Panc1 (cell line): ENCODE measurements at regions not wholly inside any gene's neighbourhood (a gene's known extent, or its start where the extent isn't known, plus 50 kb on each side); places are given as distances from the start of the nearest gene placed in this dataset.

Experiments used
- ATAC-seq: fragments of 200-7000 bp; cut with Tn5 transposase; 2 replicates; pipeline ENCODE4 v1.9.1; 2020; ENCODE audit warnings: mild to moderate bottlenecking, moderate library complexity
- BruUV-seq: library from RNA; stranded (reverse); fragments of 400-500 nt; replicated peaks from 2 replicates; lab custom pipeline; 2021; lab: Mats Ljungman, UMichigan
- CTCF ChIA-PET: fragments of 300-600 bp; sonication (Branson Sonifier 250); formaldehyde crosslinking; loops from one replicate; lab custom pipeline; 2022; ENCODE audit warnings: antibody characterized with exemption; lab: Charles Lee
- POLR2A ChIA-PET: fragments of 300-600 bp; sonication (Branson Sonifier 250); formaldehyde crosslinking; loops from one replicate; lab custom pipeline; 2022; ENCODE audit warnings: antibody characterized with exemption; lab: Charles Lee
- DNase-seq: peaks from one replicate; pipeline ENCODE4 v3.0.0-alpha.2; 2010; ENCODE audit warnings: low read depth, low spot score
- H3K27ac ChIP-seq: 2 replicates; pipeline ENCODE4 v1.5.1; 2011; ENCODE audit warnings: mild to moderate bottlenecking, low read length, inconsistent platforms
- H3K27me3 ChIP-seq: fragments of 200-500 bp; sonication (Bioruptor generic); 2 replicates; pipeline ENCODE4 v1.6.0; 2014; ENCODE audit warnings: low read length, inconsistent platforms; ENCODE audit not compliant: control insufficient read depth, insufficient read depth
- H3K36me3 ChIP-seq: fragments of 200-500 bp; sonication (Bioruptor generic); 2 replicates; pipeline ENCODE4 v1.5.1; 2014; ENCODE audit warnings: inconsistent platforms, mild to moderate bottlenecking, low read length, moderate library complexity; ENCODE audit not compliant: control insufficient read depth, insufficient read depth
- H3K4me1 ChIP-seq: 2 replicates; pipeline ENCODE4 v1.5.1; 2011; ENCODE audit warnings: inconsistent platforms, mild to moderate bottlenecking, low read length, moderate library complexity; ENCODE audit not compliant: control insufficient read depth, insufficient read depth
- H3K4me3 ChIP-seq, 2 experiments: 2 replicates each; pipeline ENCODE4 v1.5.1; 2011 to 2012; ENCODE audit warnings: low read depth in 2 of 2, low read length in 2 of 2, mild to moderate bottlenecking in 2 of 2, inconsistent platforms in 1 of 2, moderate library complexity in 1 of 2
- H3K9me3 ChIP-seq: fragments of 200-500 bp; sonication (Bioruptor generic); 2 replicates; pipeline ENCODE4 v1.5.1; 2014; ENCODE audit warnings: low read depth, mild to moderate bottlenecking, inconsistent platforms, low read length, moderate library complexity; ENCODE audit not compliant: control insufficient read depth, insufficient read depth
- CTCF ChIP-seq: fragments of 450-650 bp; IDR thresholded peaks from 2 replicates; pipeline ENCODE4 v1.5.1; 2017; ENCODE audit warnings: mild to moderate bottlenecking
- POLR2AphosphoS5 ChIP-seq: IDR thresholded peaks from 2 replicates; pipeline ENCODE4 v1.6.1; 2012; ENCODE audit warnings: mild to moderate bottlenecking, low read depth, low read length, moderate library complexity
- REST ChIP-seq, 2 experiments: IDR thresholded peaks; 2 replicates each; pipeline ENCODE4 v1.6.1; 2011 to 2012; ENCODE audit warnings: low read depth in 2 of 2, control low read depth in 1 of 2, low read length in 1 of 2, mild to moderate bottlenecking in 1 of 2, moderate library complexity in 1 of 2; ENCODE audit not compliant: insufficient read depth in 1 of 2
- SIN3A ChIP-seq: IDR thresholded peaks from 2 replicates; pipeline ENCODE4 v1.6.1; 2012; ENCODE audit warnings: low read depth, mild to moderate bottlenecking, low read length, moderate library complexity, borderline replicate concordance; ENCODE audit not compliant: insufficient read depth
- TCF7L2 ChIP-seq: IDR thresholded peaks from 2 replicates; pipeline ENCODE4 v1.6.1; 2011; ENCODE audit warnings: mild to moderate bottlenecking, low read depth, low read length, inconsistent platforms
- in situ Hi-C: cut with HindIII; loops from 2 replicates; pipeline ENCODE4 v1.10.0; 2016; ENCODE audit warnings: low sequenced_read_pairs, low pct_unique_long_range_greater_than_20kb
- intact Hi-C: fragments of 100-400 bp; cut with micrococcal nuclease; formaldehyde crosslinking; loops from one replicate; pipeline ENCODE4 v1.10.0; 2022; ENCODE audit not compliant: unreplicated experiment

- TF ChIP-seq REST (IDR thresholded peaks at IDR 0.05; ENCODE audit: insufficient read depth in 1 of 2, low read depth in 2 of 2, low read length in 1 of 2) (no peak), POLR2AphosphoS5 (no peak), CTCF (no peak), TCF7L2 (no peak), SIN3A (no peak)
- H3K9me3 ChIP-seq: 0 out of 2 replicates have a peak, but pooled peaks cover 7% of the 10 kb centered on the region
- DNase-seq (no peak), ATAC-seq (no peak)
- no peaks in the 10 kb centered on the region for H3K4me1 ChIP-seq
- no peaks in the 10 kb centered on the region for H3K36me3 ChIP-seq
- H3K27ac ChIP-seq: no peak overlapping the region
- intact Hi-C loops: no loop called here
- in situ Hi-C loops: no loop called here
- no TSS peak for BruUV-seq
- no peaks in the 10 kb centered on the region for H3K27me3 ChIP-seq
- ChIA-PET POLR2A (no interaction called here), CTCF (no interaction called here)
- no peak overlapping the region for H3K4me3 ChIP-seq
Measured at GRCh38 chr5:158292981-158293380, 434.0 kb upstream of the CLINT1 start.

- no peak for ATAC-seq
- no peak overlapping the region for H3K4me3 ChIP-seq
- intact Hi-C loops (no loop called here), in situ Hi-C loops (no loop called here)
- 0 out of 2 replicates have a peak, but pooled peaks cover 4% of the 10 kb centered on the region for H3K9me3 ChIP-seq
- POLR2A ChIA-PET: no interaction called here
- no peaks in the 10 kb centered on the region for H3K27me3 ChIP-seq
- CTCF ChIA-PET: no interaction called here
- H3K4me1 ChIP-seq: no peaks in the 10 kb centered on the region
- DNase-seq: no peak
- H3K27ac ChIP-seq: no peak overlapping the region
- no TSS peak for BruUV-seq
- H3K36me3 ChIP-seq: no peaks in the 10 kb centered on the region
- no peak for TF ChIP-seq TCF7L2
- TF ChIP-seq POLR2AphosphoS5: no peak
- no peak for TF ChIP-seq CTCF
- TF ChIP-seq REST (IDR thresholded peaks at IDR 0.05; ENCODE audit: insufficient read depth in 1 of 2, low read depth in 2 of 2, low read length in 1 of 2): no peak
- no peak for TF ChIP-seq SIN3A
Measured at GRCh38 chr5:158289967-158290366, 431.0 kb upstream of the CLINT1 start.
